Glutamatergic neuron (in vitro differentiated cells): ENCODE measurements at regions not wholly inside any gene's neighbourhood (a gene's known extent, or its start where the extent isn't known, plus 50 kb on each side); places are given as distances from the start of the nearest gene placed in this dataset.

Experiments used
- DNase-seq: peaks from one replicate; pipeline ENCODE4 v3.0.0; 2022
- H3K27ac Mint-ChIP-seq: one replicate; pipeline ENCODE4 v1.8.0; 2020; ENCODE audit warnings: mild to moderate bottlenecking, mixed read lengths, inconsistent platforms; ENCODE audit not compliant: unreplicated experiment
- H3K27me3 Mint-ChIP-seq: one replicate; pipeline ENCODE4 v1.8.0; 2020; ENCODE audit warnings: mild to moderate bottlenecking, moderate library complexity, mixed read lengths, inconsistent platforms; ENCODE audit not compliant: unreplicated experiment
- H3K36me3 Mint-ChIP-seq: one replicate; pipeline ENCODE4 v1.8.0; 2020; ENCODE audit warnings: mild to moderate bottlenecking, mixed read lengths, inconsistent platforms; ENCODE audit not compliant: unreplicated experiment
- H3K4me1 Mint-ChIP-seq: one replicate; pipeline ENCODE4 v1.8.0; 2020; ENCODE audit warnings: mild to moderate bottlenecking, low read depth, mixed read lengths, inconsistent platforms; ENCODE audit not compliant: unreplicated experiment
- H3K4me3 Mint-ChIP-seq: one replicate; pipeline ENCODE4 v1.8.0; 2020; ENCODE audit warnings: mild to moderate bottlenecking, mixed read lengths, inconsistent platforms; ENCODE audit not compliant: unreplicated experiment
- H3K9me3 Mint-ChIP-seq: one replicate; pipeline ENCODE4 v1.8.0; 2020; ENCODE audit warnings: mild to moderate bottlenecking, moderate library complexity, mixed read lengths, inconsistent platforms; ENCODE audit not compliant: unreplicated experiment
- CTCF ChIP-seq: fragments of 200-600 bp; sonication (generic); IDR thresholded peaks from one replicate; pipeline ENCODE4 v1.5.0; 2021; ENCODE audit not compliant: partially characterized antibody, unreplicated experiment

DNA sequence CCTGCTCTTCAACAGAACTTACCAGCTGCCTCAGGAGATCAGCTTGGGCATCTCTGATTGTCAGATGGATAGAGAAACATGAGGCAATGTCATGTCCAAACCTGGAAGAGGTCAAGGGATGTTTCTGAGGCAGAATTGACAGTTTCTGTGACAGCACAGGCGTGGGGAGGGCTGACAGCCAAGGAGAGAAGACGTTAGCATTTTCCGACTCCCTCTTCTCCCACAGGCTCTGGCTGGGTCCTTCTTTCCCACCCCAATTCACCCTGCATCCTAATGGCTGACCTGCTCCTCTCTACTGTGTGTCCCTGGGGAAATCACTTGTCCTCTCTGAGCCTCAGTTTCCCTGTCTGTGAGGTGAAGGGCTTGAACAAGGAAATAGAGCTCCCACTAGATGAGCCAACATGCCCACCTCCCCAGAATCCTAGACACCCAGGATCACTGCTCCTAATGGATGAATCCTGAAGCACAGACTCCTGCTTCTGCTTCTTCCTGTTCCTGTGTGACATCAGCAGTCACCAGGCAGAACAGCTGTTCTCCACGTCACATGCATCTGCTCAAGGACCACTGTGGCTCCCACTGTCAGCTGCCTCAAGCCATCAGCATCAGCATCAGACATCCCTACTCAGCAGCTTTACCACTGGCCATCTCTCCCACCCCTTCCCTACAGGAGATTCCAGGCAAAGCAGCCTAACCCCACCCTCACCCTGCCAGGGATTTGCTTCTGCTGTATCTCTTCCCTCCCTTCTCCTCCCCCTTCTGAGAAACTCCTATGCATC lies 408.0 kb downstream of the MATN1 start:
- no peak overlapping the region for H3K27ac Mint-ChIP-seq
- H3K27me3 Mint-ChIP-seq: peaks cover 5% of the 10 kb centered on the region
- DNase-seq: peak; percentile 54
- no peak for TF ChIP-seq CTCF
- peaks cover 8% of the 10 kb centered on the region for H3K36me3 Mint-ChIP-seq
- peaks cover 4% of the 10 kb centered on the region for H3K4me1 Mint-ChIP-seq
- H3K9me3 Mint-ChIP-seq: peaks cover 6% of the 10 kb centered on the region
- H3K4me3 Mint-ChIP-seq: no peak overlapping the region

DNA sequence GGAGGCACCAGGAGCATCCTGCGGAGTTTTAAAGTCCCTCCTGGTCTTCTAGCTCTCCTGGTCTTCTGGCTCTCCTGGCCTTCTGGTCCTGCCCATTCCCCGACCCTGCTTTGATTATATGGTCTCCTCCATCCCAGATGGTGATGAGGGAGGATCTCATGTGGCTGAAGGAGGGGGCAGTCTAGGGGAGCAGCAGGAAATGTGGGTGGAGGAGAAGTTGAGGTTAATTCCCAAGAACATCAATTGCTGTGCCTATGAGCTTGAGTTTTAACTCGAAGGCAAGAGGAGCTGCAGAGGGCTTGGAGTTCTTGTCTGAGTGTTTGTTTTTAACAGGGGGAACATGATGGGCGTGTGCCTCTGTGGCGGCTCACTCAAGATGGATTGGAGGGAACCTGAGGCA lies 408.8 kb downstream of the MATN1 start:
- DNase-seq: no peak
- peaks cover 4% of the 10 kb centered on the region for H3K4me1 Mint-ChIP-seq
- no peak overlapping the region for H3K4me3 Mint-ChIP-seq
- TF ChIP-seq CTCF: no peak
- H3K9me3 Mint-ChIP-seq: peaks cover 6% of the 10 kb centered on the region
- H3K27ac Mint-ChIP-seq: no peak overlapping the region
- peaks cover 8% of the 10 kb centered on the region for H3K36me3 Mint-ChIP-seq
- peaks cover 5% of the 10 kb centered on the region for H3K27me3 Mint-ChIP-seq

GRCh38 chr1:30313584-30313983 lies 409.8 kb downstream of the MATN1 start:
- TF ChIP-seq CTCF: no peak
- Mint-ChIP-seq H3K27me3 (peaks cover 5% of the 10 kb centered on the region), H3K4me1 (peaks cover 4% of the 10 kb centered on the region), H3K9me3 (peaks cover 6% of the 10 kb centered on the region), H3K4me3 (no peak overlapping the region), H3K27ac (no peak overlapping the region), H3K36me3 (peaks cover 8% of the 10 kb centered on the region)
- no peak for DNase-seq

DNA sequence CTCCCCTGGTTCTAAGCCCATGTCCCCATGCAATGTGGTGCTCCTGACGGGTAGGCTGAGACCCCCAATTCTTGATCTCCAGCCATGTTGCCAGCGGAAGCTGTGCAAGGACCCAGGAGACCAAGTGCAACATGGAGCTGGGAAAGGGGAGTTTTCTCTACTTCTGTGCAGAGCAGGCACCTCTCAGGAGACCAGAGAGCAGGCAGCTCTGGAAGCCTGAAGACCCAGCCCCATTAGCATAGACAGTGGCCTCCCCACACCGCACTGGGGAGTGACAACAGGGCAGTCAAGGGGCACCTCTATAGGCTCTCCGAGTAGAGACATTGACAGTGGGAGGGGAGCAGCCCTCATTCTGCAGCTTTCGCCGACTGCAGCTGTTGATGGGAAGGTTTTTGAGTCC lies 410.2 kb downstream of the MATN1 start:
- Mint-ChIP-seq H3K27ac (no peak overlapping the region), H3K9me3 (peaks cover 6% of the 10 kb centered on the region), H3K4me3 (no peak overlapping the region), H3K36me3 (peaks cover 8% of the 10 kb centered on the region), H3K4me1 (peaks cover 4% of the 10 kb centered on the region), H3K27me3 (peaks cover 5% of the 10 kb centered on the region)
- no peak for DNase-seq
- TF ChIP-seq CTCF: no peak

GRCh38 chr1:30312226-30312625 lies 411.2 kb downstream of the MATN1 start:
- Mint-ChIP-seq H3K27me3 (peaks cover 3% of the 10 kb centered on the region), H3K36me3 (peaks cover 8% of the 10 kb centered on the region), H3K4me3 (no peak overlapping the region), H3K27ac (no peak overlapping the region), H3K9me3 (peaks cover 6% of the 10 kb centered on the region), H3K4me1 (no peaks in the 10 kb centered on the region)
- DNase-seq: no peak
- no peak for TF ChIP-seq CTCF
